ENCODE measurements at regions not wholly inside any gene's neighbourhood (a gene's known extent, or its start where the extent isn't known, plus 50 kb on each side); places are given as distances from the start of the nearest gene placed in this dataset.

DNA sequence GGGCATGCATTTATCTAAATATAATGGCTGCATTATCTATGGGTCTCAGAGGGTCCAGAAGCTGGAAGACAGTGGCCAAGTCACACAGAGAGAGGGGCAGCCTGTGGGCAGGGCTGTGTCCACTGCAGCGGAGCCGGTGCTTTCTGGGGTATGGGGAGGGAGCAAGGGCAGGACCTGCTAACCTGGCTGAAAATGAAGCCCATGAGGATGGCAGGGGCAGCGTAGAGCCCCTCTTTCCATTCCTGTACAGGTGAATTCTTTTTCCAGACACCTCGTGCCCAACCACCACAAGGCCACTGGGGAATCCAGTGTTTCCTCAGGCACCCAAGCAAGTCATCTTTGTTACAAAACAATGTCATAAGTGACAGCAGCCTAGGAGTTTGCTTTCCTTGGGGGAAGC is 305.9 kb upstream of the IRX4 start:
- CTCF ChIA-PET, result no interaction called here
- no peaks in the 10 kb centered on the region for H3K36me3 ChIP-seq (ENCODE audit: control insufficient read depth, insufficient read depth, low read length)
- H3K4me3 ChIP-seq (ENCODE audit: low read depth, low read length), result no peak overlapping the region
- TF ChIP-seq, protein P1, sequence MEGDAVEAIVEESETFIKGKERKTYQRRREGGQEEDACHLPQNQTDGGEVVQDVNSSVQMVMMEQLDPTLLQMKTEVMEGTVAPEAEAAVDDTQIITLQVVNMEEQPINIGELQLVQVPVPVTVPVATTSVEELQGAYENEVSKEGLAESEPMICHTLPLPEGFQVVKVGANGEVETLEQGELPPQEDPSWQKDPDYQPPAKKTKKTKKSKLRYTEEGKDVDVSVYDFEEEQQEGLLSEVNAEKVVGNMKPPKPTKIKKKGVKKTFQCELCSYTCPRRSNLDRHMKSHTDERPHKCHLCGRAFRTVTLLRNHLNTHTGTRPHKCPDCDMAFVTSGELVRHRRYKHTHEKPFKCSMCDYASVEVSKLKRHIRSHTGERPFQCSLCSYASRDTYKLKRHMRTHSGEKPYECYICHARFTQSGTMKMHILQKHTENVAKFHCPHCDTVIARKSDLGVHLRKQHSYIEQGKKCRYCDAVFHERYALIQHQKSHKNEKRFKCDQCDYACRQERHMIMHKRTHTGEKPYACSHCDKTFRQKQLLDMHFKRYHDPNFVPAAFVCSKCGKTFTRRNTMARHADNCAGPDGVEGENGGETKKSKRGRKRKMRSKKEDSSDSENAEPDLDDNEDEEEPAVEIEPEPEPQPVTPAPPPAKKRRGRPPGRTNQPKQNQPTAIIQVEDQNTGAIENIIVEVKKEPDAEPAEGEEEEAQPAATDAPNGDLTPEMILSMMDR (IDR thresholded peaks at IDR 0.05; ENCODE audit: insufficient read depth, low read depth, low read length), result no peak
- POLR2A ChIA-PET, result no interaction called here
- no peak for DNase-seq (ENCODE audit: low read depth)
- H3K27me3 ChIP-seq (ENCODE audit: control insufficient read depth, insufficient read depth, low read length), result no peaks in the 10 kb centered on the region

DNA sequence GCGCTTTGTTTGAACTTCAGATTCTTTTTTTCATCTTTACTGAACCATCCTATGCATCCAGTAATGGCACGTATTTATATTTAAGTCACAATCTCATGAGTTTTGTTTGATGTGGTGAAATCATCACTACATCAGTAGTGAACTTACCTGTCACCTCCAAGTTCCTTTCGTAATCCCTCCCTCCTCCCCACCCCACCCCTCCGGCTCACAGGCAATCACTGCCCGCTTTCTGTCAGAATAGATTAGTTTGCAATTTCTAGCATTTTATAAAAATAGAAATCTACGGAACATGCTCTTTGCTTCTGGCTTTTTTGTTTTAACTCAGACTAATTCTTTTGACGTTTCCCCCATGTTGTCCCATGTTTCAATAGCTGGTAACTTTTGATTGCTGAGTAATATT is 305.4 kb upstream of the IRX4 start:
- Histone ChIP-seq H3K36me3 (ENCODE audit: control insufficient read depth, insufficient read depth, low read length) (no peaks in the 10 kb centered on the region), H3K4me3 (ENCODE audit: low read depth, low read length) (no peak overlapping the region), H3K27me3 (ENCODE audit: control insufficient read depth, insufficient read depth, low read length) (no peaks in the 10 kb centered on the region)
- TF ChIP-seq, protein P1 (IDR thresholded peaks at IDR 0.05; ENCODE audit: insufficient read depth, low read depth, low read length), result no peak
- no peak for DNase-seq (ENCODE audit: low read depth)
- ChIA-PET POLR2A (no interaction called here), CTCF (no interaction called here)

DNA sequence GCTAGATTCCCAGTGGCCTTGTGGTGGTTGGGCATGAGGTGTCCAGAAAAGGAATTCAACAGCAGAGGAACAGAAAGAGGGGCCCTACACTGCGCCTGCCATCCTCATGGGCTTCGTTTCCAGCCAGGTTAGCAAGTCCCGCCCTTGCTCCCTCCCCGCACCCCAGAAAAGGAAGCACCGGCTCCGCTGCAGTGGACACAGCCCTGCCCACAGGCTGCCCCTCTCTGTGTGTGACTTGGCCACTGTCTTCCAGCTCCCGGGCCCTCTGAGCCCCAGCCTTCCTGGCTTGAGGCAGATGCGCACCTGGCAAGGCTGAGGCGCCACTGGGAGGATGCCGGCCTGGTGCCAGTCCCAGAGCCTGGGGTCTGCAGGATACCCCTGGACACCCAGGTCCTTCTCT is 305.0 kb upstream of the IRX4 start:
- CTCF ChIA-PET, result no interaction called here
- H3K27me3 ChIP-seq (ENCODE audit: control insufficient read depth, insufficient read depth, low read length), result no peaks in the 10 kb centered on the region
- TF ChIP-seq, protein P1 (IDR thresholded peaks at IDR 0.05; ENCODE audit: insufficient read depth, low read depth, low read length), result no peak
- POLR2A ChIA-PET, result no interaction called here
- H3K4me3 ChIP-seq (ENCODE audit: low read depth, low read length), result no peak overlapping the region
- DNase-seq (ENCODE audit: low read depth), result no peak
- H3K36me3 ChIP-seq (ENCODE audit: control insufficient read depth, insufficient read depth, low read length), result no peaks in the 10 kb centered on the region

DNA sequence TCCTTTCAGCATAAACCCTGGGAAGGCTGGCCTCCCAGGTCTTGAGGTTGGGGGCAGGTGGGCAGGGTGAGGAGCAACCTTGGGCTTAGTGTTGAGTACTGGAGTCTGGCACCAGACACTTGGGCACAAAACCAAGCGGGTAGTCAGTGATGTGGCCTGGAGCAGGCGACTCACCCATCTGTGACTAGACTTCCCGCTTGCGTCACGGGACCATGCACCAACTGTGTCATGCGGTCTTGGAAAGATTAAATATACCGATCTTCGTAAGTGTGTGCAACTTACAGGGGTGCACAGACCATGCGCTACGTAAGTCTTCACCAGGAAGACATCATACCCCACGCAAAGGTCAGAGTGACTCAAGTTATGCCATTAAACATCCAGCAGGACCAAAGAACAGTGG is 304.4 kb upstream of the IRX4 start:
- TF ChIP-seq, protein P1 (IDR thresholded peaks at IDR 0.05; ENCODE audit: insufficient read depth, low read depth, low read length), result no peak
- CTCF ChIA-PET, result no interaction called here
- Histone ChIP-seq H3K36me3 (ENCODE audit: control insufficient read depth, insufficient read depth, low read length) (no peaks in the 10 kb centered on the region), H3K27me3 (ENCODE audit: control insufficient read depth, insufficient read depth, low read length) (no peaks in the 10 kb centered on the region), H3K4me3 (ENCODE audit: low read depth, low read length) (no peak overlapping the region)
- DNase-seq (ENCODE audit: low read depth), result no peak
- POLR2A ChIA-PET, result no interaction called here

GRCh38 chr5:2186472-2187015 is 303.8 kb upstream of the IRX4 start:
- no peaks in the 10 kb centered on the region for H3K27me3 ChIP-seq (ENCODE audit: control insufficient read depth, insufficient read depth, low read length)
- no peak for DNase-seq (ENCODE audit: low read depth)
- ChIA-PET CTCF (no interaction called here), POLR2A (no interaction called here)
- no peaks in the 10 kb centered on the region for H3K36me3 ChIP-seq (ENCODE audit: control insufficient read depth, insufficient read depth, low read length)
- TF ChIP-seq, protein P1 (IDR thresholded peaks at IDR 0.05; ENCODE audit: insufficient read depth, low read depth, low read length), result no peak
- no peak overlapping the region for H3K4me3 ChIP-seq (ENCODE audit: low read depth, low read length)

Data from BJ (cell line).